Body of pancreas (tissue), 4 donors: ENCODE measurements at regions not wholly inside any gene's neighbourhood (a gene's known extent, or its start where the extent isn't known, plus 50 kb on each side); places are given as distances from the start of the nearest gene placed in this dataset.

Experiments used
- CTCF ChIP-seq, 7 experiments: fragments of 450-650 bp in 4 of 7; fragments of 200-600 bp in 3 of 7; sonication (generic) in 3 of 7; IDR thresholded peaks; one replicate each; pipeline ENCODE4 v1.5.1; 2016 to 2019; ENCODE audit warnings: antibody characterized with exemption in 7 of 7
- POLR2A ChIP-seq, 3 donors: fragments of 450-650 bp; IDR thresholded peaks; one replicate each; pipeline ENCODE4 v1.6.1; 2016; ENCODE audit warnings: antibody characterized with exemption in 3 of 3, mild to moderate bottlenecking in 2 of 3

- TF ChIP-seq CTCF (IDR thresholded peaks at IDR 0.05) (no peak), POLR2A (IDR thresholded peaks at IDR 0.05) (peak in 1 of 3 donors; percentile 19)
These were observed 153.0 kb downstream of the KIF26A start for GRCh38 chr14:104291123-104292000.
